AG20443 (cell line): ENCODE measurements at regions not wholly inside any gene's neighbourhood (a gene's known extent, or its start where the extent isn't known, plus 50 kb on each side); places are given as distances from the start of the nearest gene placed in this dataset.

Experiments
- DNase-seq: peaks from one replicate; pipeline ENCODE4 v3.0.0; 2012; ENCODE audit warnings: low spot score, mixed read lengths

DNA sequence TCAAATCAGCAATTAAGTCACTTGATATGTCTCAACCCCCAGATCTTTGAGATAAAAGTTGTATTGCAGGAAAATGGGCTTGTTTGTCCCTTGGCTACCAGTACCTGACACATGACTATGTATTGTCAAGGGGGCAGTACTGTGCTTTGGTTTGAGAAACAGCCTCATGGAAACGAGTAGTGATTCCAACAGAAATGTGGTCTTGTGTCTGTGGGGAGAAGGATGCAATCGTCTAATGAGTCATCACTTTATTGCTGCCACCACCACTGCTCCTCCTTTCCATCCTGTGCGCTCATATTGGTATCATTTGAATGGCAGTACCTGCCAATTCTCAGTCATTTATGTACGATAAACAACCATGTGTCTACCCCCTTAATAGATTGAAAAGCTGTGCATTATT, 72.8 kb upstream of the ARHGAP5 start:
- DNase-seq: peak; percentile 78

DNA sequence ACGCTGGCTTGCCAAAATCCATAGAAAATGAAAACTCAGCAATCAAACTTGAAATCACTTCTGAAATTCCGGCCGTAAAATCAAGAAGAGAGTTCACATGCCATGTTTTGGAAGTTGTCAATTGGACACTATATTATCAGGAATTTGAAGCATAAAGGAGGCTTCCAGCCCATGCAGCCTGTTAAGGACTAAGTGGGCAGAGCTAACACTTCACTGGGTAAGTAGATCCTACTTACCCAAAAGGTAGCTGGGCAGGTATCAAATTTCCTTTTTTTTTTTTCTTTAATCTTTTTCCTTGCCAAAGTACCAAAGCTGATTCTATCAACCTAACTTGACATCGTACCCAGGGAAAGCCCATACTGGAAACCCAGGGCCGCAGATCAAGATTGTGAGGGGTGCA, 71.5 kb upstream of the ARHGAP5 start:
- no peak for DNase-seq

DNA sequence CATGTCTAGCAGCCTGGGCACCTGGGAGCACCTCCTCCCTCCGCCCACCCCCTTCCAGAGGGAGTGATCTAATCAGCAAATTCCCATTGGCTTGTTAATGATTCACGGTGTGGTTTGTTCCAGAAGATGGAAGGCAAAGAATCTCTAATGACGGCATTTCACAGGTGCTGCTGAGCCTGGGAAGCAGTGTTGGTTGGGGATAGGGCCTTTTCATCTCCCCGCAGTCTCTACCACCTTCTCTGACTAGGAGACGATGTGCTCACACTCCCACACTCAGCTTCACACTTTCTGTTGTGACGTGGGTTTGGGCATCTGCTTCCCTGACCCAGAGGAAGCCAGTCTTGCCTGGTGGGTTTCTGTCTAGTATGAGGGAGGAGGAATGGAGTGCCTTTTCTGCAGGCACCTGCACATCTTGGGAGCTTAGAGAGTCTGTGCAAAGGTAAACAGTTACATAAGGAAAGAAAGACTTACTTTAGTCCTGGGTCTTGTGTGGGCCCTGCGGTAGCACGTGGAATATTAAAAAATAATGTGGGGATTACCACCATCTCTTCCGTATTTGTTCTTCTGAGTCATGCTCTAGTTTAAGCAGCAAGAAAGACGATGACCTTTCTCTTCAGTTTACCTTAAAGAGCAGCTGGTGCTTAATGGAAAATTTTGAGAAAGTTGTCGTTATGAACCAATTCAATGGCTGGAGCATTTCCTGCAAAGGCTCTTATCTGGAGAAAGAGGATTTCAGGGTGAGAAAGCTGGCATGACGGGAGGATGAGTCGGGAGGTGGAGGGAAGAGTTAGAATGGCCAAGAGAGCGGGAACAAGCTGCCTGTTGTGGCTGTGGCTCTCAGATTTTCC, 70.6 kb upstream of the ARHGAP5 start:
- no peak for DNase-seq

DNA sequence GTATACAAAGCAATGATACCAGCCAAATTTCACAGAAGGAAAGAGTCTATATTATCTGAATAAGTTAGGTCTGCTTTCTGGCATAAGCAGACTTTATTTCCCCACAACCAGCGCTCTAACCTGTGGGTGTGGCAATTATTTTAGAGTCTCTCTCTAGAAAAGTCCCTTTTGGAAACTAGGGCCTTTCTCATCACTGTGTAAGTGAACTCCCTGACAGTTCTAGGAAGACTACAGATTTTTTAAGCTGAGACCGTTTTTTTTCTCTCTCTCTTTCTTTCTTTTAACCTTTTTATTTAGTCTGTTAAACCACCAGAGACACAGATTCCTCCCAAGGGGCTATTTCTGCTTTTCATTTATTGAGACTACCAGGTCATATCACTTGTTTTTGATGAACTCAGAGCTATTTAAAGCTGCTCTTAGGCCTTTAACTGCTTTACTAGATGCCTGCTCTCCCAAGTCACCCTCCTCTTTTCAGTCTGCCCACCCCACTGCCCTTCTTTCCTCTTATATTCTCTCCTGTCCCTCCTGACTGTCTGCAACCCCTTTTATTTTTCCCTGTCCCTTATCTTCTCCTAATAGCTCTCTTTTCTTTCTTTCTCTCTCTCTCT, 69.2 kb upstream of the ARHGAP5 start:
- no peak for DNase-seq

DNA sequence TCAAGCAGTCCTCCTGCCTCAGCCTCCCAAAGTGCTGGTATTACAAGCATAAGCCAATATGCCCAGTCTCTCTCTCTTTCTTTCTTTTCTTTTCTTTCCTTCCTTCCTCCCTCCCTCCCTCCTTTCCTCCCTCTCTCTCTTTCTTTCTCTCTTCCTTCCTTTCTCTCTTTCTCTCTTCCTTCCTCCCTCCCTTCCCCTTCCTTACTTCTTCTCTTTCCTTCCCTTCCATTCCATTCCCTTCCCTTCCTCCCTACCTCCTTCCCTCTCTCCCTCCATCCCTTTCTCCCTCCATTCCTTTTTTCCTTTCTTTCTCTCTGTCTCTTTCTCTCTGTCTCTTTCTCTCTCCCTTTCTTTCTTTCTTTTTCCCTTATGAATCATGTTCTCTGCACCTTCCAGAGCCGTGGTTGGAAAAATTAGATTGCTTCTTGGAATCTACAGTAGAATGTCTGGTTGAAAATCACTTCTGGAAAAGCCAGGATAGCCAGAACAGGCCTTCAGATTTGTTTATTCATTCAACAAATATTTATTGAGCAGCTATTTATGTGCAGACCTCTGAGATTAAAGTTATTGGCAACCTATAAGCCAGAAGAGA, 68.4 kb upstream of the ARHGAP5 start:
- no peak for DNase-seq

DNA sequence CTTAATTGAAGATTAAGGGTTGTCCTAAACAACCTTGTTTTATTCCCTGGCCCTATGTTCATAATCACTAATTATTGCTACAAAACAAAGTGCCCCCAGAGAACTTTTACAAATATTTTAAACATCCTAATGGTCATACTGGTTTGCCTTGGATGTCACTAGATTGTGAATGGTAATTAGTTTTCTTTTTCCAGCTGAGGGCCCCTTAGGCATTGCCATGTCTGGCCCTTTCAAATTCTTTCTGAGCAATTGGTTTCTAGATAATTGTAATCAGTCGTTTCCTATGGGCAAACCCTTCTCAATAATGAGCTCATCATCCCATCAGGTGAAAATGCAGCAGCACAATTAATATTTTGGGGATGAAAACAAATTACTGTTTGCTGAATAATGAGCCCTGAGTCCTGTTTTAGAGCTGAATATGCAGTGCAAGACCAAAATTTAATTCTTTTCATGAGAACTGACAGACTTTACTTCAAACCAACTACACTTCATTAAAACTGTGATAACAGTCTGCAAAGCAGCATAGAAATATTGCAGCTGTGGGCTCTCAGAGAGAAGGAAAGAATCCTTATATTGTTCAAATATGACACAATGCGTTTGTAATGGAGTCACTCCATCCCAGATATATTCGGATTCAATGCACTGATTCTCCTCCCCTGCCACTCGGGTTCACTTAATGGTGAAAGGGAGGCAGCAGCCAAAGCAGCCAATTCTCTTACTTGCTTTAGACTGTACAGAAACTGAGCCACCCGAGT, 67.7 kb upstream of the ARHGAP5 start:
- DNase-seq: no peak

DNA sequence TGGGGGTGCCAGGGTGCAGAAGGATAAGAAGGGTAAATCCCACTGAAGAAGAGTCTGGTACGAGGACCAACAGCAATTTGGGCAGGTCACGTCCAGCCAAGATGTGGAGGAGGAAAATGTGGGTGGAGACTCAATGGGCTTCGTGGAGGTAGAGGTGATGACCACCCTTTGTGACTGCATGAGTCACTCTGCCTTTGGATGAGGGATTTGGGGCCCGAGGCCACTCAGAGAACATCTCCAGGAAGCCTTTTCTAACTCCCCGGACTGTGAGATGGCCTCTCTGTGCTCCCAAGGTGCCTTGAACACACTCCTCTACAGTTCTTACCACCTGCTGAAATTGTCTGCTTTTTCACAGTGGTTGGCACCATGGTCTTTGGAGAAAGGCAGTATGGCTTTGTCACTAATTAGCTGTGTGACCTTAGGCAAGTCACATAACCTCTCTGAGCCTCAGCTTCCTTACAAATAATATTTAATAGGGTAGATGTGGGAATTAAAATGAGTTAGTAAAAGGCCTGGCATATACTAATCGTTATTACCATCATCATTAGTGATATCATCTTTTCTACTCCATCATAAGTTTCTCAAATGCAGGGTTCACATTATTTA, 67.0 kb upstream of the ARHGAP5 start:
- no peak for DNase-seq

DNA sequence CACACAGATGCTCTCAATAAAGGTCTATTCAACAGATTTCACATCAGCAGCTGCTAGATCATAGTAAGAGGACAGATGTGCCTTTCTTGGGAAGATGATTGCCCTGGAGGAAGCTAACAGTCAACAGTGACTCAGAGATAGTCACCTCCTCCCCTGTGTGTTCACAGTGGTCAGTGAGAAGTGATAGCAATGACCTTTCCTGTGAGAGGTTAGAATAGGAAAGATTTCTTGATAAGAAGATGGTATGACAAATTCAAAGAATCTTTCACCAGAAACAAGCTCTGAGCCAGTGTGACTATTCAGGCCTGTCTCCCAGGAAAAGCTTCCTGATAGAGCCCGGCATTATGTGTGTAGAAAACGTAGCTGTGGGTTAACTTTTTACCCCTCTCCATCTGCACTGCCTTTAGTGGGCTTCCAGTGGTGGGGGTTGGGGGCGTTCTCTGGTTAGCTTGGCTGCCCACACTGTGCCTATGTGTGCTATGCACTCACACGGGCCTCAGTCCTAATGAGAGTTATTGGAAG, 66.4 kb upstream of the ARHGAP5 start:
- peak; percentile 60 for DNase-seq

DNA sequence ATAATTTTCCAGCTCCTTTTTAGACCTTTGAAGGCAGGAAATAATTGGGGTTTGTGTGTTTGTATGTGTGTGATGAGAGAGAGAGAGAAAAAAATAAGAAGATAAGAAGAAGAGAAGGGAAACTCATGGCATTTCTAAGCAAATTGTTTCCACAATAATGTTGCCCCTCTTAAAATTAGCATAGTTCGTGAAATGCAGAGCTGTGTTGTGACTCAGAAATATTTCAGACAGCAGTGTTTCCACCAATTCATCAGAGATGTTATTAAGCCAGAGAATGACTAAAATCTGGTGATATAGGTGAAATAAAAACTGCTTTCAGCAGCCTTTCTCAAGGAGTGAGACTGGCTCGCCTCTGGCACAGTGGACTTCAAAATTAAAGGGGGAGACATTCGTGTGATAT, 65.9 kb upstream of the ARHGAP5 start:
- DNase-seq: no peak

DNA sequence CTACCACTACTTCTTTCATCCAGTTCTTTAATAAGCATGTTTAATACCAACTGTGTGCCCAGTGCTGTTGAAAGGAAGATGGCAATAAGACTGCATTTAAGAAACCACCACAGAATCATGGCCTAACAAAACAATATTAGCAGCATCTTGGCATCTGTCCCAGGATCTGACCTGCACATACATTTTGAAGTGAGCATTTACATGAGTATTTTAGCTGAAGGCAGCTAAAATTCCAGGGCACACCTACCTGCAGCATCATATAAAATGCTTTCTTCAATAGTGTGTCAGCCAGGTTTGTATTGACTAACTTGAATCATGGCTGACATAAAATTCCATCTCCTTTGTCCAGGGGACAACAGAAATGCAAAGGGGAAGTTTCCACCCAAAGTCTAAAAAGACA, 65.0 kb upstream of the ARHGAP5 start:
- no peak for DNase-seq

DNA sequence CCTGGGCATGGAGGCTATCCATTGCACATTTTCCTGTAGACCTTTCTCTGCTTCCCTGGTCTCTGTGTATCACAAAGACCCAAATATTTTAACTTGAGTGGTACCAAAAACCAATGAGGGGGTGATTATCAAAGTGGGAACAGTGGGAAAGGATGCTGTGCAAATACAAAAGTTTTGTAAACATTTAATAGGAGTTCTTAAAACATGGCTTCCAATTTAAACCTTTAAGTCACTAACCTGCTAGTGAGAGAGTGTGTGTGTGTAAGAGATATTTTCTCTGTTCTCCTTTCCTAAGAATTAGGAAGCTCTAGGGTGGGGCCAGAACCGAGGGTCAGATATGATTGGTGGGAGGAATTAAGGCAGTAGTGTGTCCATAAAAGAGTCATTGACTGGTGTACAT, 64.5 kb upstream of the ARHGAP5 start:
- no peak for DNase-seq

DNA sequence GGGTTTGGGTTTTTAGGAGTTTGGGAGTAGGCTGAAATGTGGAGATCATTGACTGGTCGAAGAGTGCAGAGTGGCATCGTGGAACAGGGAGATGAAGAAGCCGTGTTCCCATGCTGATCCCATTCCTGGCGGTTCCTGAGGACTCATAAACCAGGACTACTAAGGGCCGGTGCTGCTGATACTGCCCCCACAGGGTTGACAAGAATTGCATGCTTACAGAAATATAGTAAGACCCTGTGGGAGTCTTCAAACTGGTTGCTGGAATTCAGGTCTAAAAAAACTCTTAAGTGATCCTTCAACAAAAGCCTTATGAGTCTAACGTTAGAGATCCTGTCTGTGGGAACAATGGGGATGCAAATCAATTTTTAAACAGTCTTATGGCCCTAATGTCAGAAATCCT, 64.0 kb upstream of the ARHGAP5 start:
- no peak for DNase-seq

DNA sequence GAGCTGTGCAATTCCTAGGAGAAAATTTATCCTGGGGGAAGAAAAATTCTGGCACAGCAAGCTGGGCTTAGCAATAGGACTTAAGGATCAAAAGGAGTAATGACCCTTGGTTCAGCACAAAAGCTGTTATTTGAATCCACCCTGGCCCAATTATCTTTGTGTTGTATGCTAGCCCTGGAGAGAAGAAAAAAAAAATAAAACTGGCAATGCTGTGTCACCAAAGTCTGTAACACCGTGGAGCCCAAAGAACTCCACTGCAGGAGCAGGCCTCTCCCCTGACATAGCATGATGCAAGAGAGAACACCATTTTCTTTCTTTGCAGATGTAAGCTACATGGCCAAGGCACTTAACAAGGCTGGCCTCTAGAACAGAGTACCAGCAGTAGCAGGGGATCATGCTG, 63.0 kb upstream of the ARHGAP5 start:
- no peak for DNase-seq

DNA sequence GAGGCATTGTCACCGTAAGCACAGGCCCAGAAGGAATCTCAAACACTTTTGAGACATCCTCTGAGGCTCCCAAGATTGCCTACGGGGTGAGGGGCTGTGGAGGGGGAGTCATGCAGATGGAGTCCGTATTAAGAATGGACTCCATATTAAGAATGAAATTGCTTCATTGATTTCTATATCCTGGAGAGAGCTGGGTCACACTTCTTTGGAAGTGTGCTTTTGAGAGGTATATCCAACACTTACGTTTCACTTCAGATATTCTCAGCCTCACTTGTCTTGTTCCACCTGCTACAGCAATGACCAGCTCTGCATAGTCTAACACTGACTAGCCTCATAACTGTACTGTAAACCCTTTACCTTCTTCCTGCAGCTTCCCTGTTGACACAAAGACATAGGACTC, 62.6 kb upstream of the ARHGAP5 start:
- DNase-seq: no peak

DNA sequence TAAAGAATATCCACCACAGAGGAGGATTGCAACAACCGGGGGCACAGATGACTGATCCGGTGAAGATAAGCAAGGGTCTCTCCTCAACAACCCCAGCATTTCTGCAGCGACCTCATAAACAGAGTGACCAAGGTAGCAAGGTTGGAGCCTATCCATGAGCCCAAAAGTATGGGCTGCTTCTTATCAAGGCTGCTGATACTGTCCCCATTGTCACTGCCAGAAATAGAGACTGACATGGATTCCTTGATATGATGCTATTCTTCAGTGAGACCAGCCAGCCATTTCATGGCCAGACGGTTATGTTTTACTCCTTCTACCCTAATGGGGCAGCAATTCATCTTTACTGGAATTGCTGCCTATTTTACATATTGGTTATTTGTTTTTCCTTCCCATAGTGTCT, 61.9 kb upstream of the ARHGAP5 start:
- no peak for DNase-seq

DNA sequence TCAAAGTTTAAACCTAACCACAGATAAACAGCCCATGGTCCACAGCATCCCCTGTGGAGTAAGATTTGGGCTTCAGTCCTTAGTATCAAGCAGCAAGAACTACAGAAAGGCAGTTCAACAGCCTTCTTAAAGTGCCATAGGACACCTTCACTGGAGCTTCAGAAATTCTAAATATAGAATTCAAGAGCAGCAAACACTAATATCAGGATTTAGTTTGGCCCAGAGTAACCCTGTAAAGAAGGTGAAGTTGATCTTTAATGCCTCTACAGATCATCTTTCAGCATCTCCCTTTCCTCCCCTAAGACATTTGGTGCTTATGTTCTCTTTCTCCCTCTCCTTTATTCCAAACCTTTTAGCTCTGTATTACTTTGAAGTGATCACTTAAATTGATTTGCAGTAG, 59.5 kb upstream of the ARHGAP5 start:
- no peak for DNase-seq

DNA sequence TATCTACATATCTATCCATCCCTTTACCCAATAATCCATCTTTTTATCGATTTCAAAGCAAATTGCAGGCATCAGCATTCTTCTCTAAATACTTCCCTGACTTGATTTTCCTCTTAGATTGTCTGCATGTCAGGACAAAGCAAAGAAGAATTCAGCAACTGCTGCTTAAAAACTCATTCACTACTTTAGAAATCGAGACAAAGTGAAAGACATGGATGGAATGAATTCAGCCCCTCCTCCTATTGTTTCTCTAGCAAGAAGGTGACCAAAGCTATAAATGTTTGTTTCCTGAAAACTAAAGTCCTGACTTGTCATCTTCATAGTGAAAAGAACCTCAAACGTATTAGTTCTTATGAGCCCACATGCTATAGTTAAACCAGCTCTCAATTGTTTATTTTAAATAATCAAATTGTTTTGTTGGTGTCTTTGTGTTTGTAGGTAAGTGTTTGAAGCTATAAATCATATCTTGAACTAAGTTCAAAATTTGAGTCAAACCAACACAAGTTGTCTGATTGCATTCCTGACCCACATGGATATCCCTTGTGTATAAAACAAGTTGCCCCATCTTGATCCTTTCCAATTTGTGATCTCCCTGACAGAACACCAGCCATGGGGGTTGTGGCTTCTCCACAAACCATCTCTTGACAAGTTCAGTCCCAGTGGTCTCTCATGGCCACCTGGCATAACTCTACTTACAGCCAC, 58.6 kb upstream of the ARHGAP5 start:
- DNase-seq: no peak

DNA sequence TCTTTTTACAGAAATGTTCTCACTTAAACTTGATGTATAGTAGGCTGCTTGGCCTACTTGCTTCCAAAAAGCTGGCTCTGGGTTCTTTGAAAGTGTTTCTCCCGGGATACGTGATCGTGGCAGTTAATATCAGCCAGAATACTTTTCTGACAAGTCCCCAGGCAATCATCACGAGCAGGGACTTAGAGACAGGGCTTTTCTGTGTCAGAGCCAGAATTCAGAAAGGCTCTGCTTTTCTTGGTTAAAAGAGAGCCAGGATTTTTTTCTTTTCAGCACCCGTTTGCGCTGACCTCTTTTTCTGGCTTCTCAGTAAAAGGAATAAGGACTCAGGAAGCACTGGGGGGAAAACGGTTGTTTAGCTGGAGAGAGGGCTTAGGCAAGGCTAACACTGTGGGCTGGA, 57.8 kb upstream of the ARHGAP5 start:
- no peak for DNase-seq

DNA sequence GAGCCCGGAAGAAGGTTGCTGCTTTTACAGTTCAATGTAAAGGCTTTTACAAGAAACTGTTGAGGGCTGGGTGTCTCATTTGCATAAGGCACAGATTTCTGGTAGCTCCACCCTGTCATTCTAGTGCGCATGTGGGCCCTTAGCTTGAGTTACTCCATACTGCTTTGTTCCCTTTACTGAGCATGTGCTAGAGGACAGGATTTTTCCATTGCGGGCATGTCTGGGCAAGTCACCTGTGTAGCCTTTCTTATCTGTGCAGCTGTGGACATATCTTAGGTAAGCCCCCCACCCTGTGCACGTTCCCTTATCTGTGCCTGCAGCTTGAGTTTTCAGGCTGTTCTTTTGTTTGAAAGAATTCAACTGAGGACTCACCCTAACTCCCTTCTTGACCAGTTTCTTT, 56.2 kb upstream of the ARHGAP5 start:
- DNase-seq: no peak

DNA sequence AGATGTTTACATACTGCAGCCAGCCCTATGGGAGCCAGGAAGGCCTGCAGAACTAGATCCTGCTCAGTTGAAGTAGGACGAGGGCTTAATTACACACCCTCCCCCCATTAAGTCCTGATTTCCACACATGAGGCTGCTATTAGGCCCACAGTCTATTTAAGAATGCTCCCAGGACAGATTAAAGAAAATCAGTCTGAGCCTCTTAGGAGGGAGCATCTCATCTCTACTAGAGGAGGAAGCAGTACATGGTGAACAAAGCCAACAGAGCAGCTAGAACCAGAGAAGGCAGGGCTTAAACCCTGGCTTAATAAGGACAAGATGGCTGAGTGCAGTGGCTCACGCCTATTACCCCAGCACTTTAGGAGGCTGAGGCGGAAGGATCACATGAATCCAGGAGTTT, 55.8 kb upstream of the ARHGAP5 start:
- no peak for DNase-seq

DNA sequence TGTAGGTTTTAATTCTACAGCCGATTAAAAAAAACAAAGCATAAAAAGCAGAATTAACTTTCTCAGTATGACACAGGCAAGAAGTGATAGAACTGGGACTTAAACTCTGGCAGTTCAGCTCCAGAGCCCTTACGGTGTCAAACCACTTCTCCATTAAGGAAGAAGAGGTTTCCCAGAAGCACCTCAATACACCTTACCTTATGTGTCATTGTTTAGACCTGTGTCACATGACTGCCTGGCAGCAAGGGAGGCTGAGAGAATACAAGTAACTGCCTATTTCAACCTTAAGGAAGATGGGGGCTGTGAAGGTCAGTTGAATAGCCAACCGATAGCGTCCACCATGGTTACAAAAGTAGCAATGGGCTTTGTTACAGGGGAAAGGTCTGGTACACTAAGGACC, 54.6 kb upstream of the ARHGAP5 start:
- no peak for DNase-seq
